Chondrocyte (in vitro differentiated cells): ENCODE measurements at regions not wholly inside any gene's neighbourhood (a gene's known extent, or its start where the extent isn't known, plus 50 kb on each side); places are given as distances from the start of the nearest gene placed in this dataset.
A peak's percentile ranks its signal among the peaks of the same experiment; 100 is the strongest.
"Not testable (repeated sequence)": the region's sequence is repeated elsewhere in the genome, so short reads cannot be mapped to it uniquely, and the experiment has no call there.

Experiments
- DNase-seq: peaks from one replicate; pipeline ENCODE4 v3.0.0; 2021; ENCODE audit warnings: mixed read lengths, low spot score
- H3K27ac Mint-ChIP-seq: one replicate; pipeline ENCODE4 v1.8.0; 2021; ENCODE audit warnings: mild to moderate bottlenecking, moderate library complexity, mixed read lengths; ENCODE audit not compliant: unreplicated experiment
- H3K27me3 Mint-ChIP-seq: 2 replicates; pipeline ENCODE4 v1.8.0; 2021; ENCODE audit warnings: low read depth, mixed read lengths
- H3K36me3 Mint-ChIP-seq: 2 replicates; pipeline ENCODE4 v1.8.0; 2021; ENCODE audit warnings: low read depth, mixed read lengths
- H3K4me1 Mint-ChIP-seq: 2 replicates; pipeline ENCODE4 v1.8.0; 2021; ENCODE audit warnings: low read depth, mild to moderate bottlenecking, mixed read lengths
- H3K4me3 Mint-ChIP-seq: one replicate; pipeline ENCODE4 v1.8.0; 2021; ENCODE audit warnings: mild to moderate bottlenecking, moderate library complexity, mixed read lengths; ENCODE audit not compliant: unreplicated experiment
- H3K9me3 Mint-ChIP-seq: 2 replicates; pipeline ENCODE4 v1.8.0; 2021; ENCODE audit warnings: low read depth, mixed read lengths
- TF ChIP-seq, protein P1 (sequence below): fragments of 200-600 bp; sonication (generic); IDR thresholded peaks from 2 replicates; pipeline ENCODE4 v1.5.0; 2021; ENCODE audit warnings: antibody characterized with exemption, mild to moderate bottlenecking, moderate library complexity

DNA sequence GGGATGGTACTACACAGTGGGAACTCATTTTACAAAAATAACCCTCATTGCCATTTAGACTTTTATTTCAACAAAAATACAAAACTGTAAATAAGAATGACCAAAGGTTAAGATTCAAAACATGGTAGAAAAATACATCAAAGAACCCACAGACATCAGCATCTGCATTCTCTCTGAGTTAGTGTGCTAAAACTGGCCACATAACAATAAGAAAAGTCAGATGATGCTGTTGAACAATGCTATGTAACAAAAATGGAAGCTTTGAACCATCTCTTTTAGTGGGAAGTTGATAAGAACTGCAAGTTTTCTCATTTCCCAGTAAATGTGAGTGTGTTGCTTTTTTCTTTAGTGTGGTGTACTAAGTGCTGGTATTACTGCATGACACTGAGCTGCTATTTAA, 888.4 kb upstream of the EPHA5 start:
- DNase-seq: no peak
- H3K4me3 Mint-ChIP-seq: no peak overlapping the region
- H3K9me3 Mint-ChIP-seq: peaks cover 11% of the 10 kb centered on the region
- peaks cover 53% of the 10 kb centered on the region for H3K4me1 Mint-ChIP-seq
- H3K27me3 Mint-ChIP-seq: no peaks in the 10 kb centered on the region
- H3K27ac Mint-ChIP-seq: no peak overlapping the region
- no peaks in the 10 kb centered on the region for H3K36me3 Mint-ChIP-seq
- TF ChIP-seq, protein P1, sequence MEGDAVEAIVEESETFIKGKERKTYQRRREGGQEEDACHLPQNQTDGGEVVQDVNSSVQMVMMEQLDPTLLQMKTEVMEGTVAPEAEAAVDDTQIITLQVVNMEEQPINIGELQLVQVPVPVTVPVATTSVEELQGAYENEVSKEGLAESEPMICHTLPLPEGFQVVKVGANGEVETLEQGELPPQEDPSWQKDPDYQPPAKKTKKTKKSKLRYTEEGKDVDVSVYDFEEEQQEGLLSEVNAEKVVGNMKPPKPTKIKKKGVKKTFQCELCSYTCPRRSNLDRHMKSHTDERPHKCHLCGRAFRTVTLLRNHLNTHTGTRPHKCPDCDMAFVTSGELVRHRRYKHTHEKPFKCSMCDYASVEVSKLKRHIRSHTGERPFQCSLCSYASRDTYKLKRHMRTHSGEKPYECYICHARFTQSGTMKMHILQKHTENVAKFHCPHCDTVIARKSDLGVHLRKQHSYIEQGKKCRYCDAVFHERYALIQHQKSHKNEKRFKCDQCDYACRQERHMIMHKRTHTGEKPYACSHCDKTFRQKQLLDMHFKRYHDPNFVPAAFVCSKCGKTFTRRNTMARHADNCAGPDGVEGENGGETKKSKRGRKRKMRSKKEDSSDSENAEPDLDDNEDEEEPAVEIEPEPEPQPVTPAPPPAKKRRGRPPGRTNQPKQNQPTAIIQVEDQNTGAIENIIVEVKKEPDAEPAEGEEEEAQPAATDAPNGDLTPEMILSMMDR: no peak

DNA sequence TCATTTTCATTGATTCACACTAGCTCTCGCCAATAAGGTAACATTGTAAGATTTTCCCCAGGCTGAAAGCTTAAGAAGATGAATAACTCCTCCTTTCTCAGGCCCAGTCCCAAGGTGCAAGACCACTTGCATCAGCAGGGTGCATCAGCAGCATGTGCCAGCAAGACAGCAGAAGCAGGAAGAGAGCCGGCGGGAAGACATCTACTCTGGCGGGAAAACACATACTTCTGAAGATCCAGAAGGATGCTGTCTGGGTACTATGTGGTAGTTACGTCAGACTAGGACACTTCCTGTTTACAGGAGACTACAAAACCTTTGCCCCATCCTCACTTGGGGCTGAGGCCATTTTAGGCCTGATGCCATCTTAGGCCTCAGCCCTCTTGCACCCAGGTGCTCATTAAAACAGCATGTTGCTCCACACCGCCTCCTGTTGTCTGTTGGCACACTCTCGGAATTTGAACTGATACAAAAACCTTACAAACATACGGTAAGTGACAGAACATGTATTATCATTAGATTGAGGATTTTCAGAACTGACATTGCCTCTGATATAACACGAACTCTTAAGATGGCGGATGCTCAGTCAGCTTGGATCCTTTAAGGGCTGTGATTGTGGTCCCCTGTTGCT, 886.5 kb upstream of the EPHA5 start:
- TF ChIP-seq, protein P1: peak; percentile 25
- DNase-seq: peak; percentile 17
- Mint-ChIP-seq H3K27ac (no peak overlapping the region), H3K4me3 (no peak overlapping the region), H3K9me3 (peaks cover 21% of the 10 kb centered on the region), H3K36me3 (peaks cover 9% of the 10 kb centered on the region), H3K4me1 (peaks cover 39% of the 10 kb centered on the region), H3K27me3 (no peaks in the 10 kb centered on the region)

DNA sequence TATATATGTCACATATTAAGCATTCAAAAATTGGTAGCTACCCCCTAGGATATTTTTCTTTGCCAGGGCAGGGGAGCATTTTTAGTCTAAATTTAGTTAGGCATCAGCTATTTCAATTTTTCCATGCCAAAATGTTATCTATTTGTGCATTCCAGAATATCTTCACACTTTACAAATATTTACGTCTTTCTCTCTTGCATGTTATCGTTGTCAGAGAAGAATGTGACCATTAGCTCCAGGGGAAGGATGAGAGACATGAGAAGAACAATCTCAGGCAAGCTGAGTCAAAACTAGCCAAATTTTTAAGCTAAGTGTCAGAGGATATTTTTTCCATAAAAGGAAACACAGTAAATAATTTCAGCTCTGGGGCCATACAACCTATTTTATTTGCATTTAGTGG, 885.0 kb upstream of the EPHA5 start:
- no peak for DNase-seq
- no peaks in the 10 kb centered on the region for H3K27me3 Mint-ChIP-seq

DNA sequence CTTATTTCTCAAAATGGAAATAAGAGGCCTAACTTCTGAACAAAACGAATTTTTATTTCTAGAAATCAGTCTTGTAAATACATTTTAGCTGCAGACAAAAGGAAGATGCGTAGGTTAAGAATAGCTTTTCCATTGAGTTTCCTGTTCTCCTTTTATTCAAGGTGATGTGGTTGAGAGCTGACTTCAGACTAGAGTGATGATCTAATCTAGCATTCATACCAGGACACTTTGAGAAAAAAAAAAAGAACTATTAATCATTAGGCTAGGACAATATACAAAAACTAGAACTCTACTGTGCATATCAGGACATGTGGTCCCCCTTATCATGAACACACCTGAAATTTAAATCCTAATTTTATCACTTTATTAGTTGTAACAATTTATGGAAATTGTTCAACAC, 884.5 kb upstream of the EPHA5 start:
- peak overlapping the region; percentile 45 for H3K27ac Mint-ChIP-seq
- DNase-seq: no peak

More for the DNA sequence above, 885.0 kb upstream of the EPHA5 start:
- Mint-ChIP-seq H3K4me3 (no peak overlapping the region), H3K36me3 (peaks cover 9% of the 10 kb centered on the region), H3K9me3 (peaks cover 25% of the 10 kb centered on the region), H3K4me1 (peaks cover 39% of the 10 kb centered on the region), H3K27ac (peak overlapping the region; percentile 3)
- TF ChIP-seq, protein P1: no peak

DNA sequence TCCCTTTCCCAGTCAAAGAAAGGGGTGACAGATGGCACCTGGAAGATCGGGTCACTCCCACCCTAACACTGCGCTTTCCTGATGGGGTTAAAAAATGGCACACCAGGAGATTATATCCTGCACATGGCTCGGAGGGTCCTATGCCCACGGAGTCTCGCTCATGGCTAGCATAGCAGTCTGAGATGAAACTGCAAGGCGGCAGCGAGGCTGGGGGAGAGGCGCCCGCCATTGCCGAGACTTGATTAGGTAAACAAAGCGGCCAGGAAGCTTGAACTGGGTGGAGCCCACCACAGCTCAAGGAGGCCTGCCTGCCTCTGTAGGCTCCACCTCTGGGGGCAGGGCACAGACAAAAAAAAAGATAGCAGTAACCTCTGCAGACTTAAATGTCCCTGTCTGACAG, 875.0 kb upstream of the EPHA5 start:
- H3K36me3 Mint-ChIP-seq, H3K27ac Mint-ChIP-seq, H3K27me3 Mint-ChIP-seq, H3K4me3 Mint-ChIP-seq, H3K4me1 Mint-ChIP-seq: not testable (repeated sequence)
- H3K9me3 Mint-ChIP-seq: peaks cover 19% of the 10 kb centered on the region
- DNase-seq: peak; percentile 58

More for the DNA sequence above, 884.5 kb upstream of the EPHA5 start:
- Mint-ChIP-seq H3K4me3 (no peak overlapping the region), H3K27me3 (no peaks in the 10 kb centered on the region), H3K4me1 (peaks cover 39% of the 10 kb centered on the region), H3K9me3 (peaks cover 25% of the 10 kb centered on the region), H3K36me3 (peaks cover 9% of the 10 kb centered on the region)
- TF ChIP-seq, protein P1: no peak

DNA sequence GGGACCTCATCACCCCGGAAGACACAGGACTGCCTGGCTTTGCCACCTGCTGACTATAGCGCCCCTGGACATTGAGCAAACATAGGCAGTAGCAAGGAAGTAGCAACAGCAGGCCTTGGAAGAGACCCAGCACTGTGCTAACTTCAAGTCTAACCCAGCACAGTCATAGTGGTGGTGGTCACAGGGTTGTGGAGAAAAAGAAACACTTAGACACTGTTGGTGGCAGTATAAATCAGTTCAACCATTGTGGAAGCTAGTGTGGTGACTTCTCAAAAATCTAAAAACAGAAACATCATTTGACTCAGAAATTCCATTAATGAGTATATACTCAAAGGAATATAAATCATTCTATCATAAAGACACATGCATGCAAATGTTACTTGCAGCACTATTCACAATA, 874.0 kb upstream of the EPHA5 start:
- Mint-ChIP-seq H3K4me1 (peaks cover 16% of the 10 kb centered on the region), H3K9me3 (peaks cover 16% of the 10 kb centered on the region), H3K27me3 (no peaks in the 10 kb centered on the region), H3K36me3 (peaks cover 3% of the 10 kb centered on the region), H3K27ac (no peak overlapping the region), H3K4me3 (no peak overlapping the region)
- TF ChIP-seq, protein P1: no peak
- no peak for DNase-seq
